ENCODE measurements at regions not wholly inside any gene's neighbourhood (a gene's known extent, or its start where the extent isn't known, plus 50 kb on each side); places are given as distances from the start of the nearest gene placed in this dataset.

DNA sequence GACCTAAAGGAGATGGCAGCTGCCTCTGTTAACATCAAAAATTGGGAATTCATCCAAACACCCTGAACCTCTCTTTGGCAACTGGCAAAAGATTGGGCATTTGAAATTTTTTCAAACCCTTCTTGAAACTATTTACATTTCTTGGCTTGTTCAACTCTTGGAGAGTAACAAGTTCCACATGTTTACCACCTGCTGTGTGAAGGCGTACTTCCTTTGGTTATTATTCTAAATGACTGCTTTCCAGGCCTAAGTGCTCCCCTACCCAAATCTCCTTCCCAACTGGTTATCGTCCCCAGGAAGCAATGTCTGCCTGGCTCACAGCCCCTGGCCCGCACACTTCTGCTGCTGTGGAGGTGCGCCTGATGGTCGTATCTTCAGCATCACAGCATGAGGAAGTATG is 422.7 kb downstream of the DMAC1 start:
- TF ChIP-seq ZNF670 (tag by site-specific recombination; IDR thresholded peaks at IDR 0.05; ENCODE audit: low read depth) (no peak), ZNF629 (tag by site-specific recombination; IDR thresholded peaks at IDR 0.05) (no peak), ZNF248 (tag by site-specific recombination; IDR thresholded peaks at IDR 0.05) (no peak), GLI4 (tag by site-specific recombination; IDR thresholded peaks at IDR 0.05) (no peak), ZNF521 (tag by site-specific recombination; IDR thresholded peaks at IDR 0.05) (no peak), RBAK (tag by site-specific recombination; IDR thresholded peaks at IDR 0.05) (no peak), ZNF274 (IDR thresholded peaks at IDR 0.05; ENCODE audit: low read length) (no peak), ZNF274 (tag by site-specific recombination; IDR thresholded peaks at IDR 0.05; ENCODE audit: borderline replicate concordance) (no peak)
- TF ChIP-seq, protein P1, sequence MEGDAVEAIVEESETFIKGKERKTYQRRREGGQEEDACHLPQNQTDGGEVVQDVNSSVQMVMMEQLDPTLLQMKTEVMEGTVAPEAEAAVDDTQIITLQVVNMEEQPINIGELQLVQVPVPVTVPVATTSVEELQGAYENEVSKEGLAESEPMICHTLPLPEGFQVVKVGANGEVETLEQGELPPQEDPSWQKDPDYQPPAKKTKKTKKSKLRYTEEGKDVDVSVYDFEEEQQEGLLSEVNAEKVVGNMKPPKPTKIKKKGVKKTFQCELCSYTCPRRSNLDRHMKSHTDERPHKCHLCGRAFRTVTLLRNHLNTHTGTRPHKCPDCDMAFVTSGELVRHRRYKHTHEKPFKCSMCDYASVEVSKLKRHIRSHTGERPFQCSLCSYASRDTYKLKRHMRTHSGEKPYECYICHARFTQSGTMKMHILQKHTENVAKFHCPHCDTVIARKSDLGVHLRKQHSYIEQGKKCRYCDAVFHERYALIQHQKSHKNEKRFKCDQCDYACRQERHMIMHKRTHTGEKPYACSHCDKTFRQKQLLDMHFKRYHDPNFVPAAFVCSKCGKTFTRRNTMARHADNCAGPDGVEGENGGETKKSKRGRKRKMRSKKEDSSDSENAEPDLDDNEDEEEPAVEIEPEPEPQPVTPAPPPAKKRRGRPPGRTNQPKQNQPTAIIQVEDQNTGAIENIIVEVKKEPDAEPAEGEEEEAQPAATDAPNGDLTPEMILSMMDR (tag by site-specific recombination; IDR thresholded peaks at IDR 0.05) = no peak
- TF ChIP-seq, protein P2, sequence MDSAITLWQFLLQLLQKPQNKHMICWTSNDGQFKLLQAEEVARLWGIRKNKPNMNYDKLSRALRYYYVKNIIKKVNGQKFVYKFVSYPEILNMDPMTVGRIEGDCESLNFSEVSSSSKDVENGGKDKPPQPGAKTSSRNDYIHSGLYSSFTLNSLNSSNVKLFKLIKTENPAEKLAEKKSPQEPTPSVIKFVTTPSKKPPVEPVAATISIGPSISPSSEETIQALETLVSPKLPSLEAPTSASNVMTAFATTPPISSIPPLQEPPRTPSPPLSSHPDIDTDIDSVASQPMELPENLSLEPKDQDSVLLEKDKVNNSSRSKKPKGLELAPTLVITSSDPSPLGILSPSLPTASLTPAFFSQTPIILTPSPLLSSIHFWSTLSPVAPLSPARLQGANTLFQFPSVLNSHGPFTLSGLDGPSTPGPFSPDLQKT (IDR thresholded peaks at IDR 0.05; ENCODE audit: borderline replicate concordance, low read depth, low read length) = no peak
- TF ChIP-seq, protein P3, sequence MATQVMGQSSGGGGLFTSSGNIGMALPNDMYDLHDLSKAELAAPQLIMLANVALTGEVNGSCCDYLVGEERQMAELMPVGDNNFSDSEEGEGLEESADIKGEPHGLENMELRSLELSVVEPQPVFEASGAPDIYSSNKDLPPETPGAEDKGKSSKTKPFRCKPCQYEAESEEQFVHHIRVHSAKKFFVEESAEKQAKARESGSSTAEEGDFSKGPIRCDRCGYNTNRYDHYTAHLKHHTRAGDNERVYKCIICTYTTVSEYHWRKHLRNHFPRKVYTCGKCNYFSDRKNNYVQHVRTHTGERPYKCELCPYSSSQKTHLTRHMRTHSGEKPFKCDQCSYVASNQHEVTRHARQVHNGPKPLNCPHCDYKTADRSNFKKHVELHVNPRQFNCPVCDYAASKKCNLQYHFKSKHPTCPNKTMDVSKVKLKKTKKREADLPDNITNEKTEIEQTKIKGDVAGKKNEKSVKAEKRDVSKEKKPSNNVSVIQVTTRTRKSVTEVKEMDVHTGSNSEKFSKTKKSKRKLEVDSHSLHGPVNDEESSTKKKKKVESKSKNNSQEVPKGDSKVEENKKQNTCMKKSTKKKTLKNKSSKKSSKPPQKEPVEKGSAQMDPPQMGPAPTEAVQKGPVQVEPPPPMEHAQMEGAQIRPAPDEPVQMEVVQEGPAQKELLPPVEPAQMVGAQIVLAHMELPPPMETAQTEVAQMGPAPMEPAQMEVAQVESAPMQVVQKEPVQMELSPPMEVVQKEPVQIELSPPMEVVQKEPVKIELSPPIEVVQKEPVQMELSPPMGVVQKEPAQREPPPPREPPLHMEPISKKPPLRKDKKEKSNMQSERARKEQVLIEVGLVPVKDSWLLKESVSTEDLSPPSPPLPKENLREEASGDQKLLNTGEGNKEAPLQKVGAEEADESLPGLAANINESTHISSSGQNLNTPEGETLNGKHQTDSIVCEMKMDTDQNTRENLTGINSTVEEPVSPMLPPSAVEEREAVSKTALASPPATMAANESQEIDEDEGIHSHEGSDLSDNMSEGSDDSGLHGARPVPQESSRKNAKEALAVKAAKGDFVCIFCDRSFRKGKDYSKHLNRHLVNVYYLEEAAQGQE (tag by site-specific recombination; IDR thresholded peaks at IDR 0.05) = no peak

Measured in HEK293 (cell line).